ENCODE measurements at regions not wholly inside any gene's neighbourhood (a gene's known extent, or its start where the extent isn't known, plus 50 kb on each side); places are given as distances from the start of the nearest gene placed in this dataset.

- DNase-seq = peak in 1 of 2 experiments; percentile 6
These were observed 59.7 kb upstream of the RAB11FIP2 start for GRCh38 chr10:118106426-118106825.

DNA sequence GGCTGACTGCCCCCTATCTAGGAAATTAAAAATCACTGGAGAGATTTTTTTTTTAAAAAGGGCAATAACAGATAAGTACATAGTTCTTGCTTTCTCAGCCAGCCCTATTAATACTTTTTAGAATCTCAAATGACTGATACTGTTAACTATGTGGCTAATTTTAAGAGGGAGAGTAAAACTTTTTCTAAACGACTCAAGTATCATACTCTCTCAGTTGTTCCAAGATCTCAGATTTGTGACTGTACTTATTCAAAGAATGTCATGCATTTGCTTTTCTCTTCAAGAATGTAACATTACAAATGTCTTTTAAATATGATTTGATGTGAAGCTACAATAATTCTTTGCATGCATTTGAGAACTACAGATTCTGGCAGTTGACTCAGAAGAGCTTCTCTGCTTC lies 55.4 kb upstream of the RAB11FIP2 start:
- DNase-seq = no peak

DNA sequence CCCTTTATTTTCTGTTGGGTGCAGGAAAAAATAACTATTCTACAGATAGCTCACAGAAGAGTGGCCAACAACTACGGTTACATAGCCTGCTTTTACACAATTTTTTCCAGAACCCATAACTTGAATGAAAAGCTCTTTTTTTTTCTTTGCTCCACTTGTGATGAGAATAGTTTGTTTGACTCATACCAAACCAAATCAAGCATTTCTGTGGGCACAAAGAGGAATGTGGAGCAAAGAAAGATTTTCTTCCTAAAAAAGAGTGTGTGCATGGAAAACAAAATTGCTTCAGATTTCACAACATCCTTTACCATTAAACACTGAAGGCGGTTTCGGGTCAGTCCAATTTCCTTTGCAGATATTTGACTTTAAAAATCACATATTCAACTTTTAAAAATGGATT lies 54.8 kb upstream of the RAB11FIP2 start:
- no peak for DNase-seq

All from NCI-H526 (cell line).